ENCODE measurements at regions not wholly inside any gene's neighbourhood (a gene's known extent, or its start where the extent isn't known, plus 50 kb on each side); places are given as distances from the start of the nearest gene placed in this dataset.

DNA sequence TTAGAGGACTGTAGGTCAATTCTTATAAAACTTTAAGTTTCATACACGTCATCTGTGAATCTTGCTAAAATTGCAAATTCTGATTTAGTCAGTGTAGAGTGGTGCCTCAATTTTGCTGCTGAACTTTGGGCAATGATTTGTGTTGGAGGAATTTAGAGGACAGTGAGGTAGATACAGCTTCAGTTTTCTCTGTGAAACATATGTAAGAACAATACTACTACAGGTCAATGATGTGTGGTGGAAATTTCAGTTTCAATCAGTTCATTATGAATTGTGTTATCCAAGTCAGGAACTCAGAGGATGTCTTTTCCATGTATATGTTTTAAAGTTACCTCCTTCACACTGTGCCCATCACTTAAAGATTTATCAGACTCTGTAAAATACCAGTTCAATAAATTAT is 1597.8 kb upstream of the PCDH10 start:
- TF ChIP-seq, protein P1, sequence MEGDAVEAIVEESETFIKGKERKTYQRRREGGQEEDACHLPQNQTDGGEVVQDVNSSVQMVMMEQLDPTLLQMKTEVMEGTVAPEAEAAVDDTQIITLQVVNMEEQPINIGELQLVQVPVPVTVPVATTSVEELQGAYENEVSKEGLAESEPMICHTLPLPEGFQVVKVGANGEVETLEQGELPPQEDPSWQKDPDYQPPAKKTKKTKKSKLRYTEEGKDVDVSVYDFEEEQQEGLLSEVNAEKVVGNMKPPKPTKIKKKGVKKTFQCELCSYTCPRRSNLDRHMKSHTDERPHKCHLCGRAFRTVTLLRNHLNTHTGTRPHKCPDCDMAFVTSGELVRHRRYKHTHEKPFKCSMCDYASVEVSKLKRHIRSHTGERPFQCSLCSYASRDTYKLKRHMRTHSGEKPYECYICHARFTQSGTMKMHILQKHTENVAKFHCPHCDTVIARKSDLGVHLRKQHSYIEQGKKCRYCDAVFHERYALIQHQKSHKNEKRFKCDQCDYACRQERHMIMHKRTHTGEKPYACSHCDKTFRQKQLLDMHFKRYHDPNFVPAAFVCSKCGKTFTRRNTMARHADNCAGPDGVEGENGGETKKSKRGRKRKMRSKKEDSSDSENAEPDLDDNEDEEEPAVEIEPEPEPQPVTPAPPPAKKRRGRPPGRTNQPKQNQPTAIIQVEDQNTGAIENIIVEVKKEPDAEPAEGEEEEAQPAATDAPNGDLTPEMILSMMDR (IDR thresholded peaks at IDR 0.05) = no peak
- no peak for TF ChIP-seq POLR2A (IDR thresholded peaks at IDR 0.05)
